ENCODE measurements at regions not wholly inside any gene's neighbourhood (a gene's known extent, or its start where the extent isn't known, plus 50 kb on each side); places are given as distances from the start of the nearest gene placed in this dataset.

GRCh38 chr21:28509031-28509430 is 483.6 kb downstream of the LTN1 start:
- ChIA-PET POLR2A (no interaction called here), CTCF (no interaction called here)
- no peak overlapping the region for H3K4me3 ChIP-seq (ENCODE audit: low read depth in 2 of 2, low read length in 2 of 2)
- H3K27ac ChIP-seq (ENCODE audit: low read length) = no peak overlapping the region
- no peaks in the 10 kb centered on the region for H3K9me3 ChIP-seq (ENCODE audit: control insufficient read depth, insufficient read depth, low read depth, low read length)
- no peaks in the 10 kb centered on the region for H3K36me3 ChIP-seq (ENCODE audit: control insufficient read depth, insufficient read depth, low read length)
- ATAC-seq = no peak
- no peak for TF ChIP-seq REST (IDR thresholded peaks at IDR 0.05; ENCODE audit: insufficient read depth in 1 of 2, low read depth in 2 of 2, low read length in 1 of 2)
- no peak for TF ChIP-seq CTCF (IDR thresholded peaks at IDR 0.05)
- TF ChIP-seq SIN3A (IDR thresholded peaks at IDR 0.05; ENCODE audit: borderline replicate concordance, insufficient read depth, low read depth, low read length) = no peak
- no peak for TF ChIP-seq TCF7L2 (IDR thresholded peaks at IDR 0.05; ENCODE audit: low read depth, low read length)
- TF ChIP-seq POLR2AphosphoS5 (IDR thresholded peaks at IDR 0.05; ENCODE audit: low read depth, low read length) = no peak
- H3K4me1 ChIP-seq (ENCODE audit: control insufficient read depth, insufficient read depth, low read length) = no peaks in the 10 kb centered on the region
- in situ Hi-C loops (cut with HindIII; ENCODE audit: low pct_unique_long_range_greater_than_20kb, low sequenced_read_pairs) (no loop called here), intact Hi-C loops (cut with micrococcal nuclease; ENCODE audit: unreplicated experiment) (no loop called here)
- no TSS peak for BruUV-seq (replicated peaks)
- no peaks in the 10 kb centered on the region for H3K27me3 ChIP-seq (ENCODE audit: control insufficient read depth, insufficient read depth, low read length)
- DNase-seq (ENCODE audit: low read depth, low spot score) = no peak

- ATAC-seq = no peak
- intact Hi-C loops (cut with micrococcal nuclease; ENCODE audit: unreplicated experiment) = no loop called here
- Histone ChIP-seq H3K36me3 (ENCODE audit: control insufficient read depth, insufficient read depth, low read length) (no peaks in the 10 kb centered on the region), H3K4me1 (ENCODE audit: control insufficient read depth, insufficient read depth, low read length) (no peaks in the 10 kb centered on the region), H3K27ac (ENCODE audit: low read length) (no peak overlapping the region), H3K4me3 (ENCODE audit: low read depth in 2 of 2, low read length in 2 of 2) (no peak overlapping the region), H3K9me3 (ENCODE audit: control insufficient read depth, insufficient read depth, low read depth, low read length) (no peaks in the 10 kb centered on the region), H3K27me3 (ENCODE audit: control insufficient read depth, insufficient read depth, low read length) (no peaks in the 10 kb centered on the region)
- no peak for DNase-seq (ENCODE audit: low read depth, low spot score)
- ChIA-PET CTCF (no interaction called here), POLR2A (no interaction called here)
- TF ChIP-seq POLR2AphosphoS5 (IDR thresholded peaks at IDR 0.05; ENCODE audit: low read depth, low read length) = no peak
- TF ChIP-seq SIN3A (IDR thresholded peaks at IDR 0.05; ENCODE audit: borderline replicate concordance, insufficient read depth, low read depth, low read length) = no peak
- no peak for TF ChIP-seq CTCF (IDR thresholded peaks at IDR 0.05)
- TF ChIP-seq TCF7L2 (IDR thresholded peaks at IDR 0.05; ENCODE audit: low read depth, low read length) = no peak
- TF ChIP-seq REST (IDR thresholded peaks at IDR 0.05; ENCODE audit: insufficient read depth in 1 of 2, low read depth in 2 of 2, low read length in 1 of 2) = no peak
- in situ Hi-C loops (cut with HindIII; ENCODE audit: low pct_unique_long_range_greater_than_20kb, low sequenced_read_pairs) = no loop called here
- BruUV-seq (replicated peaks) = no TSS peak
Observed at GRCh38 chr21:28508126-28508525, 484.6 kb downstream of the LTN1 start.
